DOHH2 (cell line): ENCODE measurements at regions not wholly inside any gene's neighbourhood (a gene's known extent, or its start where the extent isn't known, plus 50 kb on each side); places are given as distances from the start of the nearest gene placed in this dataset.

ENCODE experiments used
- H3F3A ChIP-seq: fragments of 200-600 bp; sonication (generic), shearing (Covaris generic); 2 replicates; pipeline ENCODE4 v1.6.0; 2016; ENCODE audit warnings: antibody characterized with exemption, mild to moderate bottlenecking; ENCODE audit not compliant: control insufficient read depth, insufficient read depth
- H3K27ac ChIP-seq: fragments of 200-600 bp; sonication (generic); 2 replicates; pipeline ENCODE4 v1.5.1; 2014; ENCODE audit warnings: low read depth, mild to moderate bottlenecking, low read length, moderate library complexity
- H3K27me3 ChIP-seq: fragments of 200-600 bp; sonication (generic); 2 replicates; pipeline ENCODE4 v1.6.1; 2014; ENCODE audit warnings: mild to moderate bottlenecking, low read length, mixed read lengths; ENCODE audit not compliant: control insufficient read depth
- H3K36me3 ChIP-seq: fragments of 200-600 bp; sonication (generic); 2 replicates; pipeline ENCODE4 v1.6.1; 2014; ENCODE audit warnings: mild to moderate bottlenecking, low read length, moderate library complexity, mixed read lengths; ENCODE audit not compliant: control insufficient read depth
- H3K4me1 ChIP-seq: fragments of 200-600 bp; sonication (generic); 2 replicates; pipeline ENCODE4 v1.6.1; 2014; ENCODE audit warnings: mild to moderate bottlenecking, low read length, mixed read lengths; ENCODE audit not compliant: control insufficient read depth
- H3K4me2 ChIP-seq: fragments of 200-600 bp; sonication (generic); 2 replicates; pipeline ENCODE4 v1.6.0; 2014; ENCODE audit warnings: mild to moderate bottlenecking, low read length, moderate library complexity
- H3K4me3 ChIP-seq: fragments of 200-600 bp; sonication (generic); 2 replicates; pipeline ENCODE4 v1.5.1; 2014; ENCODE audit warnings: mild to moderate bottlenecking, low read length, mixed read lengths
- H3K79me2 ChIP-seq: fragments of 200-600 bp; sonication (generic); 2 replicates; pipeline ENCODE4 v1.6.1; 2014; ENCODE audit warnings: mild to moderate bottlenecking, low read length, mixed read lengths; ENCODE audit not compliant: control insufficient read depth
- H3K9me2 ChIP-seq: fragments of 200-600 bp; sonication (generic); replicated peaks from 2 replicates; pipeline ENCODE4 v1.6.1; 2014; ENCODE audit warnings: mild to moderate bottlenecking, low read length, mixed read lengths; ENCODE audit not compliant: control insufficient read depth
- H3K9me3 ChIP-seq: fragments of 200-600 bp; sonication (generic); 2 replicates; pipeline ENCODE4 v1.6.1; 2014; ENCODE audit warnings: antibody characterized with exemption, low read length, mixed read lengths; ENCODE audit not compliant: control insufficient read depth, insufficient read depth
- H4K20me1 ChIP-seq: fragments of 200-600 bp; sonication (generic); 2 replicates; pipeline ENCODE4 v1.6.0; 2014; ENCODE audit warnings: low read depth, mild to moderate bottlenecking, antibody characterized with exemption, low read length, moderate library complexity; ENCODE audit not compliant: control insufficient read depth, insufficient read depth
- CTCF ChIP-seq: fragments of 200-600 bp; sonication (generic); IDR thresholded peaks from one replicate; pipeline ENCODE4 v1.5.1; 2014; ENCODE audit warnings: antibody characterized with exemption, mild to moderate bottlenecking, low read depth, low read length; ENCODE audit not compliant: poor library complexity, severe bottlenecking
- EZH2phosphoT487 ChIP-seq: fragments of 200-600 bp; sonication (generic); IDR thresholded peaks from 2 replicates; pipeline ENCODE4 v1.6.1; 2017; ENCODE audit warnings: borderline replicate concordance, mild to moderate bottlenecking, antibody characterized with exemption, low read length, moderate library complexity, mixed read lengths

GRCh38 chr4:167774646-167775045 lies 317.7 kb upstream of the ANXA10 start:
- Histone ChIP-seq H3K79me2 (no peaks in the 10 kb centered on the region), H3K27me3 (no peaks in the 10 kb centered on the region), H3F3A (no peaks in the 10 kb centered on the region), H3K36me3 (no peaks in the 10 kb centered on the region), H4K20me1 (no peaks in the 10 kb centered on the region), H3K4me1 (no peaks in the 10 kb centered on the region), H3K4me2 (no peak overlapping the region), H3K27ac (no peak overlapping the region), H3K9me2 (no peaks in the 10 kb centered on the region), H3K9me3 (no peaks in the 10 kb centered on the region), H3K4me3 (no peak overlapping the region)
- TF ChIP-seq CTCF: no peak
- TF ChIP-seq EZH2phosphoT487: no peak

GRCh38 chr4:167775375-167775774 lies 317.0 kb upstream of the ANXA10 start:
- Histone ChIP-seq H3K36me3 (no peaks in the 10 kb centered on the region), H3K27ac (no peak overlapping the region), H3K4me1 (no peaks in the 10 kb centered on the region), H4K20me1 (no peaks in the 10 kb centered on the region), H3K9me2 (no peaks in the 10 kb centered on the region), H3K4me2 (no peak overlapping the region), H3K79me2 (no peaks in the 10 kb centered on the region), H3K9me3 (no peaks in the 10 kb centered on the region), H3K27me3 (no peaks in the 10 kb centered on the region), H3F3A (no peaks in the 10 kb centered on the region), H3K4me3 (no peak overlapping the region)
- TF ChIP-seq EZH2phosphoT487: no peak
- no peak for TF ChIP-seq CTCF

GRCh38 chr4:167779280-167779679 lies 313.1 kb upstream of the ANXA10 start:
- Histone ChIP-seq H3K36me3 (no peaks in the 10 kb centered on the region), H3K4me1 (no peaks in the 10 kb centered on the region), H3K79me2 (no peaks in the 10 kb centered on the region), H3K27ac (no peak overlapping the region), H3K4me3 (no peak overlapping the region), H3K4me2 (no peak overlapping the region), H4K20me1 (no peaks in the 10 kb centered on the region), H3F3A (no peaks in the 10 kb centered on the region), H3K9me2 (no peaks in the 10 kb centered on the region), H3K27me3 (no peaks in the 10 kb centered on the region), H3K9me3 (no peaks in the 10 kb centered on the region)
- TF ChIP-seq EZH2phosphoT487: no peak
- TF ChIP-seq CTCF: no peak

DNA sequence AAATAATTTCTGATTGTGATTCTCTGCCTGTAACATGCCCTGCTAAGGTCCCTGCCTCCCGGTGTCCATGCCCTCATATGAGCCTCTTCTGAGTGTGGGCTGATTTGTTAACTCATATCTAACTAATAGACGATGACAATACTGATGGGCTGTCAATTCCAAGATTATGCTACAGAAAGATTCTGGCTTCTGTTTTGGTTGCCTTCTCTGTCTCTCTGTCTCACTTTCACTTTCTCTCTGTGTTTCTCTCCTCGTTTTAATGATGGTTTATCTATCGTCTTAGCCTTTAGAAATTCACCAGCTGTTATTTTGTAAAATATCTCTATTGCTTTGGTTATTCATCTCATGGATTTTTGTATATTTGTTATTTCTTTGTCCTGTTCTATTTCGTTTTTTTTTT lies 312.5 kb upstream of the ANXA10 start:
- no peaks in the 10 kb centered on the region for H3K9me3 ChIP-seq
- H4K20me1 ChIP-seq: no peaks in the 10 kb centered on the region
- H3K36me3 ChIP-seq: no peaks in the 10 kb centered on the region
- H3F3A ChIP-seq: no peaks in the 10 kb centered on the region
- no peak overlapping the region for H3K4me3 ChIP-seq
- no peaks in the 10 kb centered on the region for H3K79me2 ChIP-seq
- no peak for TF ChIP-seq CTCF
- TF ChIP-seq EZH2phosphoT487: no peak
- no peaks in the 10 kb centered on the region for H3K9me2 ChIP-seq
- H3K4me1 ChIP-seq: no peaks in the 10 kb centered on the region
- H3K27me3 ChIP-seq: no peaks in the 10 kb centered on the region
- no peak overlapping the region for H3K4me2 ChIP-seq
- no peak overlapping the region for H3K27ac ChIP-seq
